Gastrocnemius medialis (tissue), 4 donors: ENCODE measurements at regions not wholly inside any gene's neighbourhood (a gene's known extent, or its start where the extent isn't known, plus 50 kb on each side); places are given as distances from the start of the nearest gene placed in this dataset.

Source experiments
- ATAC-seq, 2 donors: fragments of 150-250 bp; one replicate each; pipeline ENCODE4 v1.9.1; 2016
- DNase-seq, 2 donors: peaks; one replicate each; pipeline ENCODE4 v3.0.0-alpha.2; 2019
- H3K27ac ChIP-seq, 4 donors: fragments of 200-600 bp; sonication (generic); 1 replicate in 1 of 4; 2 replicates in 3 of 4; pipeline ENCODE4 v1.5.1; 2016 to 2018; ENCODE audit warnings: mild to moderate bottlenecking in 2 of 4, moderate library complexity in 1 of 4
- H3K27me3 ChIP-seq, 3 donors: fragments of 200-600 bp; sonication (generic) in 2 of 3; 1 replicate in 1 of 3; 2 replicates in 2 of 3; pipeline versions ENCODE4 v1.5.1 to v1.6.0; 2016 to 2019; ENCODE audit warnings: mild to moderate bottlenecking in 1 of 3, moderate library complexity in 1 of 3
- H3K36me3 ChIP-seq, 2 donors: fragments of 200-600 bp; sonication (generic) in 1 of 2; one replicate each; pipeline ENCODE4 v1.5.1; 2017 to 2018
- H3K4me1 ChIP-seq, 2 donors: fragments of 200-600 bp; sonication (generic) in 1 of 2; one replicate each; pipeline ENCODE4 v1.5.1; 2016 to 2017; ENCODE audit warnings: mild to moderate bottlenecking in 2 of 2
- H3K4me3 ChIP-seq, 4 donors: fragments of 200-600 bp; sonication (generic) in 3 of 4; 1 replicate in 1 of 4; 2 replicates in 3 of 4; pipeline ENCODE4 v1.5.1; 2016 to 2019; ENCODE audit warnings: mild to moderate bottlenecking in 2 of 4
- H3K9me3 ChIP-seq, 3 donors: fragments of 200-600 bp; sonication (generic) in 2 of 3; 1 replicate in 1 of 3; 2 replicates in 2 of 3; pipeline ENCODE4 v1.5.1; 2016 to 2019
- CTCF ChIP-seq, 5 experiments: fragments of 450-650 bp in 3 of 5; fragments of 200-600 bp in 2 of 5; sonication (generic) in 2 of 5; IDR thresholded peaks in 4 of 5; conservative IDR thresholded peaks in 1 of 5; 1 replicate in 4 of 5; 2 replicates in 1 of 5; pipeline ENCODE4 v1.5.1; 2016 to 2019; ENCODE audit warnings: antibody characterized with exemption in 5 of 5, mild to moderate bottlenecking in 3 of 5, moderate library complexity in 3 of 5
- POLR2A ChIP-seq, 2 donors: fragments of 450-650 bp; IDR thresholded peaks; one replicate each; pipeline ENCODE4 v1.6.1; 2017; ENCODE audit warnings: antibody characterized with exemption in 2 of 2, mild to moderate bottlenecking in 2 of 2, moderate library complexity in 2 of 2
- in situ Hi-C, 4 donors: fragments of 200-750 bp; cut with MboI; loops; one replicate each; pipeline versions ENCODE4 v1.15.0 to v1.8.0; 2017; ENCODE audit warnings: low sequenced_read_pairs in 4 of 4
- intact Hi-C: fragments of 100-400 bp; cut with DNase I; formaldehyde crosslinking; loops from one replicate; pipeline ENCODE4 v1.15.1; 2023; ENCODE audit warnings: low total_unique reads

GRCh38 chr12:88291498-88292131 is 149.5 kb downstream of the TMTC3 start:
- Histone ChIP-seq H3K4me3 (no peak overlapping the region), H3K9me3 (no peaks in the 10 kb centered on the region), H3K36me3 (no peaks in the 10 kb centered on the region), H3K27me3 (no peaks in the 10 kb centered on the region), H3K4me1 (no peaks in the 10 kb centered on the region), H3K27ac (no peak overlapping the region)
- ATAC-seq (no peak), DNase-seq (no peak)
- intact Hi-C loops (no loop called here), in situ Hi-C loops (no loop called here)
- TF ChIP-seq CTCF (IDR thresholded peaks at IDR 0.05 in 4 of 5, conservative IDR thresholded peaks at IDR 0.05 in 1 of 5) (no peak), POLR2A (IDR thresholded peaks at IDR 0.05) (no peak)

GRCh38 chr12:88298014-88298682 is 156.0 kb downstream of the TMTC3 start:
- Histone ChIP-seq H3K4me1 (no peaks in the 10 kb centered on the region), H3K4me3 (no peak overlapping the region), H3K36me3 (no peaks in the 10 kb centered on the region), H3K27me3 (no peaks in the 10 kb centered on the region), H3K9me3 (no peaks in the 10 kb centered on the region), H3K27ac (no peak overlapping the region)
- ATAC-seq (no peak), DNase-seq (no peak)
- in situ Hi-C loops: no loop called here
- TF ChIP-seq POLR2A (IDR thresholded peaks at IDR 0.05) (no peak), CTCF (IDR thresholded peaks at IDR 0.05 in 4 of 5, conservative IDR thresholded peaks at IDR 0.05 in 1 of 5) (no peak)
- intact Hi-C loops: no loop called here

GRCh38 chr12:88298761-88299242 is 156.7 kb downstream of the TMTC3 start:
- in situ Hi-C loops (no loop called here), intact Hi-C loops (no loop called here)
- DNase-seq: no peak
- no peak for TF ChIP-seq POLR2A (IDR thresholded peaks at IDR 0.05)
- no peak for TF ChIP-seq CTCF (IDR thresholded peaks at IDR 0.05 in 4 of 5, conservative IDR thresholded peaks at IDR 0.05 in 1 of 5)
- no peak for ATAC-seq
- Histone ChIP-seq H3K36me3 (no peaks in the 10 kb centered on the region), H3K4me1 (no peaks in the 10 kb centered on the region), H3K27ac (no peak overlapping the region), H3K27me3 (no peaks in the 10 kb centered on the region), H3K9me3 (no peaks in the 10 kb centered on the region), H3K4me3 (no peak overlapping the region)

- ATAC-seq (peak in 1 of 2 donors; percentile 18), DNase-seq (no peak)
- no peak for TF ChIP-seq CTCF (IDR thresholded peaks at IDR 0.05 in 4 of 5, conservative IDR thresholded peaks at IDR 0.05 in 1 of 5)
- TF ChIP-seq POLR2A (IDR thresholded peaks at IDR 0.05): no peak
- Histone ChIP-seq H3K27ac (no peak overlapping the region), H3K4me1 (no peaks in the 10 kb centered on the region), H3K9me3 (no peaks in the 10 kb centered on the region), H3K36me3 (no peaks in the 10 kb centered on the region), H3K27me3 (no peaks in the 10 kb centered on the region), H3K4me3 (no peak overlapping the region)
- in situ Hi-C loops: no loop called here
- intact Hi-C loops: no loop called here
Measured at GRCh38 chr12:88299567-88300101, 157.5 kb downstream of the TMTC3 start.
